ENCODE measurements at regions not wholly inside any gene's neighbourhood (a gene's known extent, or its start where the extent isn't known, plus 50 kb on each side); places are given as distances from the start of the nearest gene placed in this dataset.
A peak's percentile ranks its signal among the peaks of the same experiment; 100 is the strongest.

DNA sequence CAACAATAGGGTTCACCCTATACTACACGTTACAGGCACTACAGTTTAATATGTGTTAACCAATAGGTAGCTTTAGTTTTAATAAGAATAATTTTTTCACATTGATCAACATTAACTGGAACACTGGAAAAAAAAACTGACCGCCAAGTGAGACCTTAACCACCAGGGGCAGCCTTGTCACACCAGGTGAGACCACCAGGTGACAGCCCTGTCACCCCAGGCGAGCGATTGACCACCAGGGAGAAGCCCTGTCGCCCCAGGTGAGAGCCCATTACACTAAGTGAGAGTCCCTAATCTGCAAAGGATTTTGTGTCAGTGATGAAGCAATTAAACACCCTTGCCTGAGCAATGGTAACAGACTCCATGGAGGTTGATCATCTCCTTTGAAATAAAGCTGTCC is 75.4 kb upstream of the SYK start:
- TF ChIP-seq, protein P1, sequence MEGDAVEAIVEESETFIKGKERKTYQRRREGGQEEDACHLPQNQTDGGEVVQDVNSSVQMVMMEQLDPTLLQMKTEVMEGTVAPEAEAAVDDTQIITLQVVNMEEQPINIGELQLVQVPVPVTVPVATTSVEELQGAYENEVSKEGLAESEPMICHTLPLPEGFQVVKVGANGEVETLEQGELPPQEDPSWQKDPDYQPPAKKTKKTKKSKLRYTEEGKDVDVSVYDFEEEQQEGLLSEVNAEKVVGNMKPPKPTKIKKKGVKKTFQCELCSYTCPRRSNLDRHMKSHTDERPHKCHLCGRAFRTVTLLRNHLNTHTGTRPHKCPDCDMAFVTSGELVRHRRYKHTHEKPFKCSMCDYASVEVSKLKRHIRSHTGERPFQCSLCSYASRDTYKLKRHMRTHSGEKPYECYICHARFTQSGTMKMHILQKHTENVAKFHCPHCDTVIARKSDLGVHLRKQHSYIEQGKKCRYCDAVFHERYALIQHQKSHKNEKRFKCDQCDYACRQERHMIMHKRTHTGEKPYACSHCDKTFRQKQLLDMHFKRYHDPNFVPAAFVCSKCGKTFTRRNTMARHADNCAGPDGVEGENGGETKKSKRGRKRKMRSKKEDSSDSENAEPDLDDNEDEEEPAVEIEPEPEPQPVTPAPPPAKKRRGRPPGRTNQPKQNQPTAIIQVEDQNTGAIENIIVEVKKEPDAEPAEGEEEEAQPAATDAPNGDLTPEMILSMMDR (IDR thresholded peaks at IDR 0.05; ENCODE audit: low read length), result peak; percentile 40
- no peak for TF ChIP-seq EZH2 (optimal IDR thresholded peaks at IDR 0.05; ENCODE audit: low read depth, low read length)

Data from MM.1S (cell line).